COR-L47 (cell line): ENCODE measurements at regions not wholly inside any gene's neighbourhood (a gene's known extent, or its start where the extent isn't known, plus 50 kb on each side); places are given as distances from the start of the nearest gene placed in this dataset.

Source experiments
- DNase-seq: peaks from one replicate; lab custom pipeline; 2025; lab: John Stamatoyannopoulos, UW

GRCh38 chr9:108676355-108676754 lies 179.4 kb downstream of the ACTL7B start:
- DNase-seq: no peak

DNA sequence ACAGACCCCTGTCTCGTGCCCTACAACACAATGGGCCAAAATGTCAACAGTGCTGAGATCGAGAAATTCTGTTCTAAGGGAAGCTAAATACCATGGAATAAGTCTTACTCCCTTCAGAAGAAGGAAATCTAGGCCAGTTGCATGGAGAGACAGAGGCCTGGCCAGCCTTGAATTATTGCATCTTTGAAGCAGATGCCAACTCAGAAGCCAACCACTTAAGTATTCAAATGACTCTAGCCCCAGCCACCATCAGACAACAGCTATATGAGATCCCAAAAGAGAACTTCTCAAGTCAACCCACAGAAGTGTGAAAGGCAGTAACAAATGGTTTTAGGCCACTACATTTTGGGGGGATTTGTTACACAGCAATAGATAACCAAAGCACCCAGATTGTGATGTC lies 180.1 kb downstream of the ACTL7B start:
- DNase-seq: no peak

DNA sequence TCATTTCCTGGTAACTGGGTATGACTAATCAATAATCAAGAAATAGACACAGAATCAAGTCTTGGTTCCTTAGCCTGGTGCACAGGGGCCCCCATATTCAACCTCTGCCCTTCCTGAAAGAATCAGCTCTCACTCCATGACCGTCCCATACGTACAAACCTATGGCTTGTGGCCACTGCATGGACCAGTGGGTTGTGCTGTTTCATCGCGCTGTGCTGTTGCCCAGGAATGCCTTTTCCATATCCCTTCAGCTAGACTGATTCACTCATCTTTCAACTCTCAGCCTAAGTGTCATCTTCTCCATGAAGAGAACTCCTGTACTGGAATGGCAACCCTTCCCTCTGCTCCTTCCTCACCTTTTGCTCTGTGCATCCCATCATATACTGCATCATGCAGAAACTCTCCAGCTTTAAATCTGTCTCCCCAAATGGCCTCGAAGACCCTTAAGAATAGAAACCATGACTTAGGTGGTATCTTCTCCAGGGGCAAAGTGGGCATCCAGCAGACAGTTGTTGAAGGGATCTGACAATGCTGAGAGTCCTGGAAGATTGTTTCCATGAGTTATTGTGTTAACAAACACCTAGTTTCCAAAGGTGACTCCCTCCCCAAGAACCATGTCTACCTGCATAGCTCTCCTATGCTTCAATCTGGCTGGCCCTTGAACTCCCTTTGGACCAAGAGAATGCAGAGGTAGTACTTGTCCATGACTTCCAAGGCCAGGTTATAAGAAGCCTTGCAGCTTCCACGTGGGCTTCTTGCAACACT lies 180.8 kb downstream of the ACTL7B start:
- DNase-seq: no peak

GRCh38 chr9:108673386-108673785 lies 182.4 kb downstream of the ACTL7B start:
- DNase-seq: no peak

GRCh38 chr9:108672475-108673190 lies 183.2 kb downstream of the ACTL7B start:
- DNase-seq: no peak

DNA sequence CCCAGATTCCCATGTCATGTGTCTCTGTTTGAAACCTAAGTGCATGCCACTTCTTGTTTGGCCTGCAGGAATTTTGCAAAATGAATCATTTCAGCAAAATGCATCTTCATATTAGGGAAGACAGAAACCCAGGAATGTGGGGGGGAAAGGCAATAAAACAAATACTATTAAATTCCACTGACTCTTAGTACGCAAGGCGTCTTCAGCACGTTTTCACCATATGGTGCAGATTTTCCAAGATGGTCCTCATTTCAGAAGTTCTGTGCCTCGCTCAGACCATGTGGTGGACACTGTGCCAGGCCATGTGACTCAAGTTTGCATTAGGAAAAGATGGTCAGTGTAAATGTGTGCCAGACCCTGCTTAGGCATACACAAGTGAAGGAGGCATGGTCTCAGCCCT lies 184.0 kb downstream of the ACTL7B start:
- no peak for DNase-seq

DNA sequence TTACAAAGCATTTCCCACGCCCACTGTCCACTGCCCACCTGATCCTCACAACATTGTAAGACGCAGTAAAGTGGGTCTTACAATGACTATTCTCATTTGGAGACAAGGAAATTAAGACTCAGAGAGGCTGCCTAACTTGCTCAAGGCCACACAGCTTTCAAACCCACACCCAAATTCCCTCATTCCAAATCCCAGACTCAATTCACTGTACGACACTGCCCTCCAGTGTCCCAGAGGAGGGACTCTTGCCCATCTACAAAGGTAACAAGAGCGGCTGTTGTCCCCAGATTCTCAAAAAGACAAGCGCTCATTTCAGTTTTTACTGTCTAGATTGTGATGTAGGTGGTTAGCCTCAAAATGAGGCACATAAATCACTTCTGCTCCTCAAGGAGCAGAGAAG lies 184.6 kb downstream of the ACTL7B start:
- DNase-seq: no peak

DNA sequence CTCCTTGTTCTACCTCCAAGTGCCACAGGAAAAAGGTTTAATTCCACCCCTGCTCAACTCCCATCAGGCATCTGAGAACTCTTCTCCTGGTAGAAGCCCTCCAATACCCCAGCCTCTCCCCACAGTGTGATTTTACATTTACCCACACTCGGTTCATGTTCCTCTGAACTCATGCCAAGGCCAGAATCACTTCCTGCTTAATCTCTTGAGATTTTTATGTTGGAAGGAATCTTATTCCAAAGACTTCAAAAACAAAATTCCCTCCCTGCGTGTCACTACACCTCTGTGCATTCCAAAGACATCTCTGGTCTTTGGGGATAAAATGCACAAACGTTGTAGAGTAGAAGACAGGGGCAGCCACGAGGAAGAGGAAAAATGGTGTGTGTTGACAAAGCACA lies 186.8 kb downstream of the ACTL7B start:
- DNase-seq: no peak

- no peak for DNase-seq
Measured at GRCh38 chr9:108668191-108668937, 187.4 kb downstream of the ACTL7B start.

- DNase-seq: no peak
Measured at GRCh38 chr9:108666240-108666784, 189.5 kb downstream of the ACTL7B start.

DNA sequence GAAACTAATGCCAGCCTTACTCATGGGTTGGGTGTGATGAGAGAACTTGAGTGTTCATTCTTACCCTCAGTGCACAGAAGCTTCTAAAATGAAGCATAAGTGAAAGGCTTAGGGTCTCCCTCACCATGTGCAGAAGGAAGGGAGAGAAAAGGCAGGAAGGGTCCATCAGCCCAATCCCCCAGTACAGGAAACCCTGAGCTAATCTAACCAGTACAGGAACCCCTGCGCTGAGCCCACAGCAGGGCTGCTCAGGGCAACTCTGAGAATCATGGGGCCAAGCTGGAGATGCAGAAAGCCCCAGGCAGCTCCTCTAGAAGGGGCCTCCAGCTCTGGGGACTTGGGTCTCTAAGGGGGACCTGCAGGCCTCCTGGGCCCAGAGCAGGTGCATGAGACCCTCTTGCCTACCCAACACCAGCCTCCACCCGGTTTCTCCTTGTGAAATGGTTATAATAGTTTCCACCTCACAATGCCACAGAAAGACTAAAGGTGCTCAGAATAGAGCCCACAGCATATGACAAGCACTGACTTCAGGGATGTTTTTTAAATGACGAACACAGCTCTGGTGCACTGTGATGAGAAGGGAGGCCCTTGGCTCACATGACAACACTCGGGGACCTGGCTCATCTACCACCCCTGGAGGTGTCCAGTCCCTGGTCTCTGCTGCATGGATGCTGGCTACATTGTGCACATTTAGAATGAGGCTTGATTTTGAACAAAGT lies 190.1 kb downstream of the ACTL7B start:
- DNase-seq: no peak

GRCh38 chr9:108664309-108665255 lies 191.2 kb downstream of the ACTL7B start:
- no peak for DNase-seq

DNA sequence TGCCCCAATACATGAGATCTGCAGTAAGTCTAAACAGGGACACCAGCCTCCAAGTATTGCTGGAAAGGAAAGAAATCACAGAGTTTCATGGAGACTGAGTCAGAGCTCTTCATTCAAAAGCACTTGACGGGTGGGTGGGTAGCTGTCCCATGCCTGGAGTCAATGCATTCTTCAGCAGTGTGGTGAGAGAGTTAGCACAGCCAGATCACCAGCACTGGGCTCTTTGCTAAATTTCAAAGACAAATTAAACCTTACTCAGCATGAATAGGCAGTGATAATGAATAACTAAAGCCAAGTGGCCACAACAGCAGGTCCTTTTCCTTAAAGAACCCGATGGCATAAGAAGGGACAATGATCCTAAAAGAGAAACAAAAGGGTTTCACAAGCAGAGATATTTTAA lies 192.4 kb downstream of the ACTL7B start:
- no peak for DNase-seq

- no peak for DNase-seq
Measured at GRCh38 chr9:108662956-108663355, 192.8 kb downstream of the ACTL7B start.

DNA sequence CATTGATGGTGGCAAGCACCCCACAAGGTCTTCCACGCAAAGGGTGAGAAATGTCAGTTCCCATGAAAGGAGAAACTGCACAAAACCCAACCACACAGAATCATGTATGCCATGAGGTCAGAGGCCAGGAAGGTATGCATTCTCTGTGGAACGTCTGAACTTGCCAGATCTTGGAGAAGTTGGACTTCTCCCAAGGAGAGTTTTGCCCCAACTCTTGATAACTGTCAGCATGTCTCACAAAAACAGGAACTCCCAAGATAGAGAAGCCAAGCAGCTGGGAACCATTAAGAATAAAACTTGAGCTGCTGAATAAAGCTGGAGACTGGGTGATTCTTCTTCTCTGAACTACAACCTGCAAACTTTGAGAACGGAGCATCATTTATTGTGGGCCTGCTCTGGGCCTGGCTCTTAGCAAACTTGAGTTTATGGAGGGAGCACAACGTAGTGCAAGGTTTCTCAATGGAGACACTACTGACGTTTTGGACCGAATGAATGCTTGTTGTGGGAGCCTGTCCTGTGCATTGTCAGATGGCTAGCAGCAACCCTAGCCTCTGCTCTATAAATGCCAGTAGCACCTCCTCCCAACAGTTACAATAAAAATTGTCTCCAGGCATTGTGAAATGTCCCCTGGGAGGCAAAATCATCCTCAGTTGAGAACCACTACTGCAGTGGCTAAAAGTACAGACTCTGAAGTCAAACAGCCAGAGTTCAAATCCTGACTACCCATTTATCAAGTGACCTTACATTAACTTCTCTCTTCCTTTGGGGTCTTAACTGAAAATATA lies 193.5 kb downstream of the ACTL7B start:
- DNase-seq: no peak

GRCh38 chr9:108656566-108656965 lies 199.2 kb downstream of the ACTL7B start:
- DNase-seq: no peak

DNA sequence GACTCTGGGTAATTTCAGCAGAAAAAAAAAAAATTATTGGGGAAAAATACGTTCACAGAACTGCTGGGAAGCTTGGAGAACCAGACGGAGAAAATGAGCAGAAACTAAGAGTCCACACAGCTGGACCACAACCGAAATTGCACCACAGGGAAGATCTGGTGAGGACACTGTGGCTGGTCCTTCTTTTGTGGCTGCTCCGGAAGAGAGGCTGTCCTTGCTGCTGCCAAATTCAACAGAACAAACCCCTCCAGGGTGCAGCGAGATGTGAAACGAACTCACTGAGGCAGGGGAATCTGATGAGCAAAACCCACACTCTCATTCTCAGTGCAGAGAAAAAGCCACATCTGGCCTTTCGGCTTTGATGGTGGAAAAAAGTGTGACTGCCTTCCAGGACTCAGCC lies 200.0 kb downstream of the ACTL7B start:
- no peak for DNase-seq

GRCh38 chr9:108654566-108654965 lies 201.2 kb downstream of the ACTL7B start:
- DNase-seq: no peak

- DNase-seq: no peak
Measured at GRCh38 chr9:108652851-108653250, 202.9 kb downstream of the ACTL7B start.

DNA sequence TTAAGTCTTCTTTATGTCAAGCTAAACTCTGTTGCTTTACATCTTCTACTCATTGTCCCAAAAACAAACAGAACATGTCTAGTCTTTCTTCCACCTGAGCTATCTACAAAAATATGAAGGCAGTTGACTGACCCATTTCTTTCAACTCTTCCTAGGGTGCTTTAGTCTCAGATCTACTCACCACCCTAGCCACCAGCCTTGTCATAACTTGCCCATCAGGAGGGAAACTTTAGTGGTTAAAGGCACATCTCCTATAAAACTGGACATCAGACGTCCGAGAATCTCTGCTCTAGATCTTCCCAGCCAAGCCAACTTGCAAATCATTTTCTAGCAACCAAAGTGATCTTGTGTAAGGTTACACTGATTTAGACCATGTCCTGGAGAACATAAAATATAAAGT lies 205.0 kb downstream of the ACTL7B start:
- no peak for DNase-seq
